GM18867 (cell line): ENCODE measurements at regions not wholly inside any gene's neighbourhood (a gene's known extent, or its start where the extent isn't known, plus 50 kb on each side); places are given as distances from the start of the nearest gene placed in this dataset.
"Not testable (repeated sequence)": the region's sequence is repeated elsewhere in the genome, so short reads cannot be mapped to it uniquely, and the experiment has no call there.

ENCODE experiments used
- ATAC-seq: cut with Tn5 transposase; IDR thresholded peaks from one replicate; pipeline ENCODE4 v1.9.1; 2021; ENCODE audit warnings: mild to moderate bottlenecking, moderate library complexity; ENCODE audit not compliant: unreplicated experiment

DNA sequence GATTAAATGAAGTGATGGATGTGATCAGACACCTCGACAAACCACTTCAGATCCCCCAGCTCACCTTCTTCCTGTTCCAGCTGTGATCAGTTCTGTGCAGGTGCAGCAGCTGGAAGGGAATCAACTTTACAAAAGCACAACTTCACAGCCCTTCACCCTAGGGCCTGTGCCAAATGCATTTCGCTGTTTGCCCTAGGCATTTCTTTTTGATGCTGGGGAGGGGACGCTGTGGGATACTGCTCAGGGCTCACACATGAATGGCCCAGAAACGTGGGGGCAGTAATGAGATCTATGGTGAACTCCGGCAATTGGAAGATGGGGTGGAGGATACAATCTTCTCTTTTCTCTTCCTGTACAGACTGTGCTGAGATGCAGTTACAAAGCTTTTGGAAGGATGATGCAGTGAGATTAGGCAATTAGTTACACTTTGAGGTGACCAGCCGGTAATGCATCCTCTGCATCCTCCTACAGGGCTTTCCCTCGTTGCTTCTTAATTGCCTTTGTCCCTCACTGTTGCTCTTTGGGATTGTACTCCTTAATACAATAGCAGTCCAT is 215.1 kb upstream of the PITX2 start:
- no peak for ATAC-seq

DNA sequence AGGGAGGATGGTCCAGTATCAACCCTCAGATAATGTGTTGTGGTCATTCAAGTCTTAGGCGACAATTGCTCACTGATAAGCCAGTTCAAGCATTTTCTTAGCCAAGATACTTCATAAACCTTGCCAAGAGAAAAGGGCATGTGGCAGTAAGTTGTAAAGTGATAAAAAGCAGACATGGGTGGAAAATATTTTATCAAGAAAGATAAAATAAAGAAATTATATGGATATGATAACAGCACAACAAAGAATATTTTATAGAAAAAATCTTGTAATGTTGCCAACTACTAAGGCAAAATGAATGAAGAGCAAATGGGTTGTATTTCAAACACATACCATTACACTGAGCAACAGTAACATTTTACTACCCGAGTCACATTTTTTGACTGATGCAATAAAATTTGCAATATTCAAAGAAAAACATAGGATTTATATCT is 217.4 kb upstream of the PITX2 start:
- ATAC-seq: no peak

DNA sequence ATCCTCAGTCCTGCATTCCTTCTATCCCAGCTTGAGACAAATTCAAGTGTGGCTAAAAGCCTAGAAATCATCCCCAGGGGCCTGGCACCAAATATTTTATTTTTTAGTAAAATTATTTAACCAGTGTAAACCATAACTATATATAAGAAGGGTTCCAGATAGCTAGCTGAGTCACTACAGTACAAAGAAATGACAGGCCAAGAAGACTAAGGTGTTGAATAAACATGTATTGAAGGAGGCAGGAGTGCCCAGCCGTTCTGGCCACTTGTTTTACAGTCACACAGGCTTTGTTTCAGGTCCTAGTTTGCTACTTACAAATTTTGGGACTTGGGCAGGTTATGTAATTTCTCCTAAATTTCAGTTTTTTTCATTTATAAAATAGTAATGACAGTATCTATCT is 225.9 kb upstream of the PITX2 start:
- ATAC-seq: no peak

DNA sequence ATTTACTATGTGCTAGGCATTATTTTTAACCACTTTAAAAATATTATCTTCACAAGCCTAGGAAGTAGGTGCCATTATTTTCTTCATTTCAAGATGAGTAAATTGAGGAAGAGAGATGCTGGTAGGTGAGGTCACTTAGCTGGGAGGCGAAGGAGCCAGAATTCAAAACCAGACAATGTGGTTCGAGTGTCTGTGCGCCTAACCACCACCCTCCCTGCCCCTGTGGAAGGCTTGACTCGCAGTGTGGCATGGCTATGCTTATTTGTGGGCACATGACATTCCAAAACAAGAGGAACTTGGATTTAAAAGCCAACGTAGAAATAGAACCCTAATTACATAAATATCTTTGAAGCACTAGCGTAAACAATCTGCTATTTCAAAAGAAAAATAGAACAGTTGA is 226.6 kb upstream of the PITX2 start:
- ATAC-seq: no peak

DNA sequence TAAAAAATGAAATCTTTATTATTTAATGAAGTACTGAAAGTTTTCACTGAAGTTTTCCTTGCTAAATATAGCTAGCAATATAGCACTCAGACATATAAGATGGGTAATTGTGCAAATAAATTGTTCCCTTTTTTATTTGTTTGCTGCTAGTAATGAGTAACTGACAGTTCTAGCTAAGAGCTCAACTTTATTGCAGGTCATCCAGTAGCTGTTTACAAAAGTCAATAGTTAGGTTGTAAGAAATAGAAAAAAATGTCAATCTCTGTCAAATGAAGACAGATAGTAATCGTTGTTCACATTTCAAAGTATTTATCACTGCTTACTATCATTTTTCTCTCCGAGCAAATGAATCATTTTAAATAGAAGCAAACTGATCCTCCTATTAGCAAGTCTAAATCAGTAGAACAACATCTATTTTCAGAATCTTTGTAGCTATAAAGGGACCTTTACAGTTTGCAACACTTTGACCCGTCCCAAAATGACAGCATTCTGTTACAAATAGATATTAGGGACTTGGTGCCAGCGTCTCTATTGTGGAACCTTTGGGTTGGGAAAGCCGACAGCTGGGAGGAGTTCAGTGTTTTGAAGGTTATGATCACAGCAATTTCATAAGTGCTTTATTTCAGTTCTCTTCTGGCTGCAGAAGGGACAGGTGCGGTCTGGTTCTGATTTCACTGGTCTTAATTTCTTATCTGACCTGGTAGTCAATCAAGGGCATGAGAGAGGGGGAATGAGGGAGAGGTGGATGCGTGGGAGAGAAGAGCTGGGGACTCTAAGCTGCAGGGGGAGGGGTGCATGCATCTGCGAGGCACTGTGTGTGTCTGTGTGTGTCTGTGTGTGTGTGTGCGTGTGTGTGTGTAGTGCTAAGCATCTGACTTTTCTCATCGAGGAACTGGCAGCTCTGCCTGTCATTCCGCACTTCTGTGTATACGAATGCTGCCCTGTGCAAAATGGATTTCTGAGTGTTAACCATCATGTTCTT is 227.9 kb upstream of the PITX2 start:
- no peak for ATAC-seq

DNA sequence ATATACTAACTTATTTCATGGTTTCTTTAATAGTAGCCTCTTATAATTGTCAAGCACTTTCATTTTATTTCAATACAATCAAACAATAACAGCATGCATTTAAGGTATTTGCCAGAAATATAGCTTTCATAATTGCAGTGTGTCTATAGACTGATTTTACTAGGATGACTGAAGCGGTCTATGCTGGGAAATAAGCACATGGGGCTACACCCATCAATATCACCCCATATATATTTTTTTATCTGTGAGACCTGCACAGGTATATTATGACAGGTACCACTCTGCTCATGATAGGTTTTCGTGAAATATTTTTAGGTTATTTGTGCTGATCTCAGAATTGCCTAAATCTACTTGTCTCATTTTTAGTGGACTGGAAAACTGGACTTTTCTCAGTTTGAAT is 229.1 kb upstream of the PITX2 start:
- ATAC-seq: no peak

DNA sequence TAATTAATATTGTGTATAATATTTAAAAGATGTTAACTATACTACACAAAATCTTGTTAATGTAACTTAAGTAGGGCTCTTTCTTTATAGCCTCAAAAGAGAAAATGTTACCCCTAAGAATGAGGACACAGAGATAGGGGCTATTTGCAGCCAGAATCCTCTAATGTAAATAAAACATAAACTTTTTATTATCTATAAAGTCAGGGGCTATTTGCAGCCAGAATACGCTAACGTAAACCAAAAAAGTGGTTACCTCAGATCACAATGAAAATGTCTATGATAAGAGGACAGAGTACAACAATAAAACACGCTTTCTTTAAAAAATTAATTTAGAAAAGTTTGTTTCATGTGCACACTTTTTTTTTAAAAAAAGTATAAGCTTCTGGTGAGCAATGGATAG is 229.9 kb upstream of the PITX2 start:
- ATAC-seq: no peak

DNA sequence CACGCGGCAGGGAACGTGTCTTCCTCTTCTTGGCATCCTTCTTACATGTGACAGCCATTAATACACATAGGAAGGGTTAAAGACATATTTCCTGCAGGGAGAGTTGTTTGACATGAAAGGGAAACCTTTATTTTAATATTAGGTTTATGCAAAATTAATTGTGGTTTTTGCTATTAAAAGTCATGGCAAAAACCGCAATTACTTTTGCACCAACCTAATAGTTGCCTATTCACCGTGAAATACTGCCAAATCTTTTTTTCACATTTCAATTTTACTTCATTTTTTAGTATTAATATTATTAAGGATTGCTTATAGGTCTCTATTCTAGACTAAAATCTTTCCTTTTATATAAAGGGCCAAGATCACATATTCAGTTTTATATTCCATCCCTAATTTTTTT is 230.4 kb upstream of the PITX2 start:
- ATAC-seq: no peak

DNA sequence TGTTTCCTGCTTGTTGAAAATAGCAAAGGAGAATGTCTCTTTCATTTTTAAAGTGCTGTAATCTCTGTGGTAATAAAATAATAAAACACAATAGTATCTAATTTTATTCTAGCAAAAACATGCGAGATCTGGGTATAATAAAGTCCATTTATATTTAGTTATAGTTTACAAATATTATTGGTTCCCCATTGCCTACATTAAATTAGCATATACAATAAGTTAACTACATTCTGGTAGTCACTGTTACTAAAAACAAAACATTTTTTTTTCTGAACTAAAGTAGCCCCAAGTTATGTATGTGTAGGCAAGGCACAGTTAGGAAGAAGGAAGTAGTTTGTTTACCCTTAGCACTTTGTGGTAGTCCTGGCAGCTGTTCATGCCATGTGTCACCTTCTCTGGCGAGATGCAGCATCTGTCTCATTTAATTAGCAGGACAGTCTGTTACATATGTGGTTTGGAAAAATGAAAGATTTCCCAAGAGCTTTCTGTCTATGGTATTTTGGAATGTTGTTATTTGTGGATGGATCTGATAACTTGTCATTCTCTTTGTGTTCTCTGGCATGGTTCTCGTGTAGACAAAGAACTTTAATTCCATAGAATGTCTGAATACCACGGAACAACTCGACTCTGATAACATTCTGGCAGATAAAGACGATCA is 231.3 kb upstream of the PITX2 start:
- no peak for ATAC-seq

DNA sequence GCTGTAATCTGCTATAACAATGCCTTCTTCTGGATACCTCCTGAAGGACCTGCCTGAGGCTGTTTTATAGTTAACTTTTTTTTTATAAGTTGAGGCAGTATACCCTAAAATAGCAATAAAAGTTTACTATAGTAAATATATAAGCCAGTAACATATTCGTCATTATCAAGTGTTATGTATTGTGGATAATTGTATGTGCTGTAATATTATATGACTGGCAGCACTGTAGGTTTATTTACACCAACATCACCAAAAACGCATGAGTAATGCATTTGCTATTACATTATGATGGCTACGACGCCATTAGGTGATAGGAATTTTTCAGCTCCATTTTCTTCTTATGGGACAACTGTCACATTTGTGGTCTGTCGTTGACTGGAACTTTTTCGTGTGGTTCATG is 237.2 kb upstream of the PITX2 start:
- ATAC-seq: no peak

DNA sequence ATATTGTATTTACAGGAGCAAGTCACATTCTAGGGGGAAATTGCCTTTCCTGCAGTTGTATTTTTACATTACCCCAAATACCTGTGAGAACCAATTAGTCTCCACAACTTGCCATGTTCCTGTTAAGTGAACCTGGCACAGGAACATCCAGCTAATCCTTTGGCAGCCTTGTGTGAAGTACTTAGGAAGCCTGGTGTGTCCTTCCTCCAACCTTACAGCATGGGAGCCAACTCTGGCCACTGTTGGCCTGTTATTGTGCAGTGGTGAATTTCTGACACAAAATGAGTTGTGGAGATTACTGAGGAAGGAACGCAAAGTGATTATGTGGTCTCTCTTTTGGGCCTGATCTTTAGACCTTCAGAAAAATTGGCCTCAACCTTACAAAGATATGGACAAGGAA is 238.0 kb upstream of the PITX2 start:
- no peak for ATAC-seq

DNA sequence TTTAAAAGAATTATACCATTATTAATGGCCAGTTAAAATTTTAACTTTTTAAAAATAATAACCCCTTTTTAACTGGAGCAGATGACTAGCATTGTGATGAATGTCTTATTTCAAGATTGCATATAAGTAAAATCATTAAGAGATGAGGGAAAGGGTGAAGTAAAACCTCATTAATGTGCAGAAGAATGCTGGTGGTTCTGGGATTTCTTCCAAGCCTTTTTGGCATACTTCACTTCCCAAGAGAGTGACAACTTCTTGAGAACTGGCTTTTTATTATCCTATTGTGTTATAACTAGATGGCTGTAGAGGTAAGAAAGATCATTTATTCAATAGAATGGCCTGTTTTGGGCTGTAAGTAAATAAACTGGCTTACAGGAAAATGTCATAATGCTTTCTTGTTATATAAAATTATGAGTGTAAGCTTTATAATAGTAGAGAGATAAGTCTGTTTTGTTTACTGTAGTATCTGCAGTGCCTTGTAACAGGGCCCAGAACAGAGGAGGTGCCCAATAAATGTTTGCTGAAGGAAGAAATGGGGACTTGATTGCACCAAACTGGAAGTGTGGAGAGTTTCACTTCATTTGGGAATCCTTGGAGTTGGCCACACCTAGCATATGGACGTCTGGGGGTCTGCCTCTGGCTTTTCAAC is 242.9 kb upstream of the PITX2 start:
- ATAC-seq: no peak

DNA sequence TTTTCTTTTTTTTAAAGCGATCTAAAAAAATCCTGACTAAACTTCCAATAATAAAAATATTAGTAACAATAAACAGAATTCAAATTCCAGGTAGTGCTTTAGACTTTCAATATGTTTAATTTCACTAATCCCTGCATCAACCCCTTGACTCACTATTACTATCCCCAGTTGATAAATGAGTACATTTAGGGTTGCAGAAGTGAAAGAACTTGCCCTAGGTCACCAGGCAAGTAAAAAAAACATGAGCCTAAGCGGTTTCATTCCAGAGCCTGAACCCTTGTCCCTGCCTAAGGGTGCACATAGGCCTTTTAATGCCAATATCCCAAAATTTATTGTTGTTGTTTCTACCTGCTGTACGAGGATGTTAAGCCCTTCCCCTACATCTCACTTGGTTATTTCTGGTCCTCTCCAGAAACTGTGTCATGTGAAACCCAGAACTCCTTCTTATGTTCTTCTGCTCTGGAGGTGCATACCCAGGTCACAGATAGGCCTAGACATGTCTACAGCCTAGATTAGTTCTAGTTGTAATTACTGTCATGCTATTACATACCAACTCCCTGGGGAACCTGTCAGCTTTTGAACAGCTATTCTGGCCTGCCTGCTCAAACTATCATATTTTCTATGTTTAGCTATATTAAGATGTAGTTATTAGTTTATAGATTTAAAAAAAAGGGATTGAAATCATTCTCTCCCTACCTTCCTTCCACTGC is 244.5 kb upstream of the PITX2 start:
- peak; percentile 73 for ATAC-seq

DNA sequence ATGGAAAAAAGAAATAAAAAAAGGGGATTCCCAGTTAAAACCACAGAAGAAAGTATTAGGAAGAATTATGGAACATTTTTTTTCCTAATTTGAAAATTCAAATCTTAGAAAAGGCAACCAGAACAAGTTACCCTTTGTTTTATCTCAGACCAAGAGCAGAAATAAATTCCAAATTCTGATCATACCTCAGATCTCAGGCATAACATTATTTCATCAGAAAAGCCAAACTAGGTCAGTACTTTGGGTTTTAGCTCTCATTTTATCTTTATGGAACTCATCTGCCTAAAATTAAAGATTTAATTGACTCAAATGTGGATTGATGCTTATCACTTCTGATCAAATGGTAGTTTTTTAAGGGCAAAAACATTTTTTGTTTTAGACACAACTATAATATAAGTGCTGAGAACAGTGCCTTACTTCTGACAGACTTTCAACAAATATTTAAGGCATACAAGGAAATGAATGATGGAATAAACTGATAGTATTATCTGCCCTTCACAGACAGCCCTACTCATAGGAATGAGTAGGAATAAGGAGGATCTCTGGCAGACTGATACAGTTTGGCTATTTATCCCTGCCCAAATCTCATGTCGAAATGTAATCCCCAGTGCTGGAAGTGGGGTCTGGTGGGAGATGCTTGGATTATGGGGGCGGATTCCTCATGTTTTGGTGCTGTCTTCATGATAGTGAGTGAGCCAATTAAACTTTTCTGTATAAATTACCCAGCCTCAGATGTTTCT is 245.3 kb upstream of the PITX2 start:
- no peak for ATAC-seq

DNA sequence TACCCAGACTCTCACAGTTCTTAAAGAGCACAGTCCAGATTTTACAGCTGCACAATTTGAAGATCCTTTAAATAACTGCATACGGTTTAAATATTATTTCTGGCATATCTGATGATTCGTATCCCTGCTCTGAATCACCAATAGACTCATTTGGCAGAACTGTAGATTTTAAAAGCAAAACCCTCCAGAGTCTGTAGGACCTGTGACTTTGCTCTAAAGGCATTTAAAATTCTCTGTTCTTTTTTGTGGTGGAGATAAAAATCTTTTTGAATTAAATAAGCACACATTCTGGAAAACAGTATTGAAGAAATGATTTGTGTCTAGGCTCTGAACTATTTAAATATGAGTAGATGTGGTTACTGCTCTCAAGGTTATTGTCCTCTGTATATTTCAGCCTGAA is 246.2 kb upstream of the PITX2 start:
- ATAC-seq: no peak

DNA sequence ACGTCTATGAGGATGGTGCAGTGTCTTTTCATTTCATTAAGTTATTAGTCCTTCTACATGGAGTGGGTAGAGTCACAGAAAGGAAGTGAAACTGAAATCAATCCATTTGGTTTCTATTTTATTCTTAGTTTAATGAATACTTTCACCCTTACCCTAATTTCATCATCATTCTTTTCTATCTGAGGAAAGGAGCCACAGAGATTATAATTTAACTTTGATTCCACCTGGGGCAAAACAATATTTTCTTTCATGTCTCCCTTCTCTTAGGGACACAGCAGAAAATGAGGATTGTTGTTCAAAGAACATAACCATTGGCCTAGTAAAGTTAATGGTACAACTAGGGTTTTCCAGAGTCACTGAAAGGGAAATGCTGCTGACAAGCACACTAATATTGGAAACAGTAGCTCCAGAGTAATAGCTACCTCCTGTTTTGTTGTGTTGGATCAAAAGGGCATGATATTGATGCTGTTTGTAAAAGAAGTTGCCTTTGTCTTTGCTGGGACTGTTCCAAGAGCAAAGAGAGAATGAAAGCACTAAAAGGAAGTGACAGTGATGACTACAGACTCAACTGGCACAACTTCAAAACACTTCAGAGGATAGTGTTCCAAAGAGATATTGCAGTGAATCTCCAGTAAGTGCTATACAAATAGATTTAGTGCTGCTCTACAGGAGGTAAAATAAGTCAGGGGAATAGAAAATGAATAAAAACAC is 247.1 kb upstream of the PITX2 start:
- peak; percentile 82 for ATAC-seq

DNA sequence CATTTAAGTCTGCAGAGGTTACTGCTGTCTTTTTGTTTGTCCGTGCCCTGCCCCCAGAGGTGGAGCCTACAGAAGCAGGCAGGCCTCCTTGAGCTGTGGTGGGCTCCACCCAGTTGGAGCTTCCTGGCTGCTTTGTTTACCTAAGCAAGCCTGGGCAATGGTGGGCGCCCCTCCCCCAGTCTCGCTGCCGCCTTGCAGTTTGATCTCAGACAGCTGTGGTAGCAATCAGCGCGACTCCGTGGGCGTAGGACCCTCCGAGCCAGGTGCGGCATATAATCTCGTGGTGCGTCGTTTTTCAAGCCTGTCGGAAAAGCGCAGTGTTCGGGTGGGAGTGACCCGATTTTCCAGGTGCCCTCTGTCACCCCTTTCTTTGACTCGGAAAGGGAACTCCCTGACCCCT is 253.3 kb upstream of the PITX2 start:
- ATAC-seq: not testable (repeated sequence)

DNA sequence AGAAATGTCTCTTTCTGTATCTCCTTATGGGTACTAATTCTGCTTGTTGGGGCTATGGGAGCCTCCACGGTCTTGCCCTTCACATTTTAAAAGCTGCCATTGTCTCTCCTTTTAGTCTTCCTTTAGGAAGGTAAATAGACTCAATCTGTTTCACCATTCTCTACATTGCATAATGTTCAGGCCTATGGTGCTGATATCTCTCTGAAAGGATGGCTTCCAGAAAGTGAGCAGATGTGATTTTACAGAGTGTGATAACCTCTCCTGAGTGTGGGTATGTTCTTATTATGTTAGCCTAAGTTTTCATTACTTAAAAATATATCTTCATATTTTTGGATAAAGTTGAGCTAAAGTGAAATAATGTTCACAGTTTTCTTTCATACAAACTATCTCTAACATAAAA is 254.0 kb upstream of the PITX2 start:
- no peak for ATAC-seq

DNA sequence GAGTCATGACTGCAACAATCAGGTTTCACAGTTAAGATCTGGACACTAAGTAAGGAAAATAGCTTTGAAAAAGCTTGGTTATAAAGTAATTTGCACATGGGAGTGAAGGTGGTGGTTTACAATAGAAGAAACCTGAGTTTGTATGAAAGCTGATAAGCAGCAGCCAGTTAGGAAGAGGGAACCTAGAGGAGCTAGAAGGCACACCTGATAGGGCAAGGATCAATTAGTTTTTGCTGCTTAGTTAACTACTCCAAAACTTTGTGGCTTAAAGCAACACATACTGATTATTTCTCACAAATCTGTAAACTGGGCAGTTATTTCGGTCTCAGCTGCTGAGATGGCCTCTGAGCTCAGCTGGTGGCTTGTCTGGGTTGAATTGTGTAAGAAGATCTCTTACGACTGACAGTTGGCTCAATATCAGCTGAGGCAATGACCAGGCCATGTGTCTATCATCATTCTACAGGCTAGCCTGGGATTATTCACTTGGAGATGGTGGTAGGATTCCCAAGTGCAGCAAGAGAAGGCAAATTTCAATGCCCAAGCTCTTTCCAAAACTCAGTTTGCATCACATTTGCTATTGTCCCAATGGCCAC is 255.0 kb upstream of the PITX2 start:
- no peak for ATAC-seq
